ENCODE measurements at regions not wholly inside any gene's neighbourhood (a gene's known extent, or its start where the extent isn't known, plus 50 kb on each side); places are given as distances from the start of the nearest gene placed in this dataset.

- H3K27me3 ChIP-seq (ENCODE audit: control insufficient read depth, insufficient read depth, low read length) = no peaks in the 10 kb centered on the region
- no peaks in the 10 kb centered on the region for H3K9me3 ChIP-seq (ENCODE audit: control insufficient read depth, low read length)
- H3K79me2 ChIP-seq = no peaks in the 10 kb centered on the region
- no peak overlapping the region for H3K4me3 ChIP-seq (ENCODE audit: low read depth, low read length)
- TF ChIP-seq CTCF (IDR thresholded peaks at IDR 0.05) = no peak
- H2AFZ ChIP-seq = no peak overlapping the region
- no peak overlapping the region for H3K4me2 ChIP-seq (ENCODE audit: low read length)
- H3K27ac ChIP-seq = no peak overlapping the region
- no peaks in the 10 kb centered on the region for H3K4me1 ChIP-seq
- H3K36me3 ChIP-seq (ENCODE audit: control insufficient read depth, insufficient read depth, low read length) = no peaks in the 10 kb centered on the region
- H3K9ac ChIP-seq = no peak overlapping the region
Measured at GRCh38 chr6:137673603-137674002, 179.4 kb upstream of the OLIG3 start.

- no peaks in the 10 kb centered on the region for H3K27me3 ChIP-seq (ENCODE audit: control insufficient read depth, insufficient read depth, low read length)
- H3K9me3 ChIP-seq (ENCODE audit: control insufficient read depth, low read length) = no peaks in the 10 kb centered on the region
- H3K4me3 ChIP-seq (ENCODE audit: low read depth, low read length) = no peak overlapping the region
- no peaks in the 10 kb centered on the region for H3K79me2 ChIP-seq
- H2AFZ ChIP-seq = no peak overlapping the region
- no peaks in the 10 kb centered on the region for H3K4me1 ChIP-seq
- no peak overlapping the region for H3K4me2 ChIP-seq (ENCODE audit: low read length)
- no peak overlapping the region for H3K9ac ChIP-seq
- no peak overlapping the region for H3K27ac ChIP-seq
- no peak for TF ChIP-seq CTCF (IDR thresholded peaks at IDR 0.05)
- no peaks in the 10 kb centered on the region for H3K36me3 ChIP-seq (ENCODE audit: control insufficient read depth, insufficient read depth, low read length)
Measured at GRCh38 chr6:137676888-137677287, 182.7 kb upstream of the OLIG3 start.

GRCh38 chr6:137677709-137678108 lies 183.5 kb upstream of the OLIG3 start:
- Histone ChIP-seq H3K4me3 (ENCODE audit: low read depth, low read length) (no peak overlapping the region), H3K27ac (no peak overlapping the region), H3K4me2 (ENCODE audit: low read length) (no peak overlapping the region), H3K79me2 (no peaks in the 10 kb centered on the region), H3K27me3 (ENCODE audit: control insufficient read depth, insufficient read depth, low read length) (no peaks in the 10 kb centered on the region), H2AFZ (no peak overlapping the region), H3K9ac (no peak overlapping the region), H3K4me1 (no peaks in the 10 kb centered on the region), H3K36me3 (ENCODE audit: control insufficient read depth, insufficient read depth, low read length) (no peaks in the 10 kb centered on the region), H3K9me3 (ENCODE audit: control insufficient read depth, low read length) (no peaks in the 10 kb centered on the region)
- TF ChIP-seq CTCF (IDR thresholded peaks at IDR 0.05) = no peak

GRCh38 chr6:137678451-137678850 lies 184.3 kb upstream of the OLIG3 start:
- H3K4me2 ChIP-seq (ENCODE audit: low read length) = no peak overlapping the region
- no peak for TF ChIP-seq CTCF (IDR thresholded peaks at IDR 0.05)
- no peaks in the 10 kb centered on the region for H3K79me2 ChIP-seq
- H3K36me3 ChIP-seq (ENCODE audit: control insufficient read depth, insufficient read depth, low read length) = no peaks in the 10 kb centered on the region
- no peak overlapping the region for H3K9ac ChIP-seq
- no peaks in the 10 kb centered on the region for H3K4me1 ChIP-seq
- no peak overlapping the region for H2AFZ ChIP-seq
- H3K4me3 ChIP-seq (ENCODE audit: low read depth, low read length) = no peak overlapping the region
- no peak overlapping the region for H3K27ac ChIP-seq
- no peaks in the 10 kb centered on the region for H3K9me3 ChIP-seq (ENCODE audit: control insufficient read depth, low read length)
- H3K27me3 ChIP-seq (ENCODE audit: control insufficient read depth, insufficient read depth, low read length) = no peaks in the 10 kb centered on the region

GRCh38 chr6:137680705-137681346 lies 186.2 kb upstream of the TNFAIP3 start:
- H3K36me3 ChIP-seq (ENCODE audit: control insufficient read depth, insufficient read depth, low read length) = no peaks in the 10 kb centered on the region
- H3K9me3 ChIP-seq (ENCODE audit: control insufficient read depth, low read length) = no peaks in the 10 kb centered on the region
- H3K9ac ChIP-seq = no peak overlapping the region
- H3K4me1 ChIP-seq = no peaks in the 10 kb centered on the region
- no peak for TF ChIP-seq CTCF (IDR thresholded peaks at IDR 0.05)
- no peaks in the 10 kb centered on the region for H3K27me3 ChIP-seq (ENCODE audit: control insufficient read depth, insufficient read depth, low read length)
- H2AFZ ChIP-seq = no peak overlapping the region
- no peak overlapping the region for H3K27ac ChIP-seq
- H3K79me2 ChIP-seq = no peaks in the 10 kb centered on the region
- H3K4me2 ChIP-seq (ENCODE audit: low read length) = no peak overlapping the region
- H3K4me3 ChIP-seq (ENCODE audit: low read depth, low read length) = no peak overlapping the region
